ENCODE measurements at regions not wholly inside any gene's neighbourhood (a gene's known extent, or its start where the extent isn't known, plus 50 kb on each side); places are given as distances from the start of the nearest gene placed in this dataset.

- Histone ChIP-seq H3K36me3 (no peaks in the 10 kb centered on the region), H3K27me3 (no peaks in the 10 kb centered on the region), H3K9me3 (no peaks in the 10 kb centered on the region), H3K4me1 (ENCODE audit: control insufficient read depth in 1 of 2, insufficient read depth in 1 of 2, low read depth in 1 of 2, low read length in 1 of 2) (no peaks in the 10 kb centered on the region), H3K27ac (no peak overlapping the region), H3K4me3 (ENCODE audit: low read depth in 1 of 2, low read length in 1 of 2) (no peak overlapping the region)
- TF ChIP-seq, protein P1, sequence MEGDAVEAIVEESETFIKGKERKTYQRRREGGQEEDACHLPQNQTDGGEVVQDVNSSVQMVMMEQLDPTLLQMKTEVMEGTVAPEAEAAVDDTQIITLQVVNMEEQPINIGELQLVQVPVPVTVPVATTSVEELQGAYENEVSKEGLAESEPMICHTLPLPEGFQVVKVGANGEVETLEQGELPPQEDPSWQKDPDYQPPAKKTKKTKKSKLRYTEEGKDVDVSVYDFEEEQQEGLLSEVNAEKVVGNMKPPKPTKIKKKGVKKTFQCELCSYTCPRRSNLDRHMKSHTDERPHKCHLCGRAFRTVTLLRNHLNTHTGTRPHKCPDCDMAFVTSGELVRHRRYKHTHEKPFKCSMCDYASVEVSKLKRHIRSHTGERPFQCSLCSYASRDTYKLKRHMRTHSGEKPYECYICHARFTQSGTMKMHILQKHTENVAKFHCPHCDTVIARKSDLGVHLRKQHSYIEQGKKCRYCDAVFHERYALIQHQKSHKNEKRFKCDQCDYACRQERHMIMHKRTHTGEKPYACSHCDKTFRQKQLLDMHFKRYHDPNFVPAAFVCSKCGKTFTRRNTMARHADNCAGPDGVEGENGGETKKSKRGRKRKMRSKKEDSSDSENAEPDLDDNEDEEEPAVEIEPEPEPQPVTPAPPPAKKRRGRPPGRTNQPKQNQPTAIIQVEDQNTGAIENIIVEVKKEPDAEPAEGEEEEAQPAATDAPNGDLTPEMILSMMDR (IDR thresholded peaks at IDR 0.05): no peak
These were observed 222.3 kb upstream of the CDH19 start for GRCh38 chr18:66826211-66826610.

- Histone ChIP-seq H3K9me3 (no peaks in the 10 kb centered on the region), H3K27me3 (no peaks in the 10 kb centered on the region), H3K4me1 (ENCODE audit: control insufficient read depth in 1 of 2, insufficient read depth in 1 of 2, low read depth in 1 of 2, low read length in 1 of 2) (no peaks in the 10 kb centered on the region), H3K27ac (no peak overlapping the region), H3K4me3 (ENCODE audit: low read depth in 1 of 2, low read length in 1 of 2) (no peak overlapping the region), H3K36me3 (no peaks in the 10 kb centered on the region)
- TF ChIP-seq, protein P1 (IDR thresholded peaks at IDR 0.05): no peak
These were observed 221.5 kb upstream of the CDH19 start for GRCh38 chr18:66825347-66825746.

GRCh38 chr18:66819235-66819634 is 215.3 kb upstream of the CDH19 start:
- TF ChIP-seq, protein P1 (IDR thresholded peaks at IDR 0.05): no peak
- H3K27me3 ChIP-seq: no peaks in the 10 kb centered on the region
- H3K4me1 ChIP-seq (ENCODE audit: control insufficient read depth in 1 of 2, insufficient read depth in 1 of 2, low read depth in 1 of 2, low read length in 1 of 2): no peaks in the 10 kb centered on the region
- no peaks in the 10 kb centered on the region for H3K36me3 ChIP-seq
- no peak overlapping the region for H3K27ac ChIP-seq
- no peak overlapping the region for H3K4me3 ChIP-seq (ENCODE audit: low read depth in 1 of 2, low read length in 1 of 2)
- no peaks in the 10 kb centered on the region for H3K9me3 ChIP-seq

DNA sequence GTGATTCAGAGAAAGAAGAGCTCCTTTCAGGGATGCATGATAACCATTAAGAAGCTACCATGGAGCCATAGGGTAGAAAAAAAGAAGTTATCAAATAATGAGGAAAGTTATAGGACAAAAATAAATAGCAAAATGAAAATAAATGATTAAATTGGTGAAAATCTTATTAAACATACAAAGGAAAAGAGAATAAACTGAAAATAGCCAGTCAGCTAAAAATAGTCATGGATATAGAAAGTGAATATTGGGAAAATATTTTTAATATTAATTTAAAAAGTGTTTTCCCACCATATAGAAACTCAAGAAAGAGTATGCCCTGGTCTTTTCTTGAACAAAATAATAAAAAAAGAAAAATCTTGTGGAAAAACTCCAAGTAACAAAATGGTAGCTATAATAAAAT is 209.2 kb upstream of the CDH19 start:
- Histone ChIP-seq H3K36me3 (no peaks in the 10 kb centered on the region), H3K4me1 (ENCODE audit: control insufficient read depth in 1 of 2, insufficient read depth in 1 of 2, low read depth in 1 of 2, low read length in 1 of 2) (no peaks in the 10 kb centered on the region), H3K27me3 (no peaks in the 10 kb centered on the region), H3K9me3 (no peaks in the 10 kb centered on the region), H3K4me3 (ENCODE audit: low read depth in 1 of 2, low read length in 1 of 2) (no peak overlapping the region), H3K27ac (no peak overlapping the region)
- TF ChIP-seq, protein P1 (IDR thresholded peaks at IDR 0.05): no peak

GRCh38 chr18:66795051-66795450 is 191.2 kb upstream of the CDH19 start:
- TF ChIP-seq, protein P1 (IDR thresholded peaks at IDR 0.05): no peak
- H3K27me3 ChIP-seq: no peaks in the 10 kb centered on the region

GRCh38 chr18:66792466-66792865 is 188.6 kb upstream of the CDH19 start:
- H3K27me3 ChIP-seq: no peaks in the 10 kb centered on the region
- TF ChIP-seq, protein P1 (IDR thresholded peaks at IDR 0.05): no peak
- no peaks in the 10 kb centered on the region for H3K9me3 ChIP-seq
- no peaks in the 10 kb centered on the region for H3K36me3 ChIP-seq
- H3K27ac ChIP-seq: no peak overlapping the region
- no peak overlapping the region for H3K4me3 ChIP-seq (ENCODE audit: low read depth in 1 of 2, low read length in 1 of 2)
- H3K4me1 ChIP-seq (ENCODE audit: control insufficient read depth in 1 of 2, insufficient read depth in 1 of 2, low read depth in 1 of 2, low read length in 1 of 2): no peaks in the 10 kb centered on the region

More at GRCh38 chr18:66795051-66795450, 191.2 kb upstream of the CDH19 start:
- Histone ChIP-seq H3K4me1 (ENCODE audit: control insufficient read depth in 1 of 2, insufficient read depth in 1 of 2, low read depth in 1 of 2, low read length in 1 of 2) (no peaks in the 10 kb centered on the region), H3K9me3 (no peaks in the 10 kb centered on the region), H3K36me3 (no peaks in the 10 kb centered on the region), H3K27ac (no peak overlapping the region), H3K4me3 (ENCODE audit: low read depth in 1 of 2, low read length in 1 of 2) (no peak overlapping the region)

Data from neutrophil (primary cell).